HEK293T (cell line): ENCODE measurements at regions not wholly inside any gene's neighbourhood (a gene's known extent, or its start where the extent isn't known, plus 50 kb on each side); places are given as distances from the start of the nearest gene placed in this dataset.

Source experiments
- CTCF ChIA-PET: fragments of 350-600 bp; formaldehyde crosslinking; extraction: SDS; loops from one replicate; lab custom pipeline; 2021; ENCODE audit warnings: antibody characterized with exemption, inconsistent platforms; lab: Yijun Ruan, JAX
- POLR2A ChIA-PET: fragments of 350-600 bp; formaldehyde crosslinking; extraction: SDS; loops from one replicate; lab custom pipeline; 2020; ENCODE audit warnings: antibody characterized with exemption, inconsistent platforms; lab: Yijun Ruan, JAX
- DNase-seq: peaks from one replicate; pipeline ENCODE4 v3.0.0; 2012; ENCODE audit warnings: mixed read lengths; ENCODE audit errors: extremely low spot score
- ARNT ChIP-seq: fragments of 450-650 bp; IDR thresholded peaks from 2 replicates; pipeline ENCODE4 v1.6.1; 2017; ENCODE audit warnings: mild to moderate bottlenecking
- BHLHE40 ChIP-seq: fragments of 450-650 bp; IDR thresholded peaks from 2 replicates; pipeline ENCODE4 v1.6.1; 2016; ENCODE audit warnings: mild to moderate bottlenecking, moderate library complexity, borderline replicate concordance
- CTBP1 ChIP-seq: fragments of 450-650 bp; IDR thresholded peaks from 2 replicates; pipeline ENCODE4 v1.6.1; 2016; ENCODE audit warnings: borderline replicate concordance
- ELF4 ChIP-seq: fragments of 450-650 bp; IDR thresholded peaks from 2 replicates; pipeline ENCODE4 v1.6.1; 2017; ENCODE audit warnings: antibody characterized with exemption
- FOXA1 ChIP-seq: fragments of 450-650 bp; IDR thresholded peaks from 2 replicates; pipeline ENCODE4 v1.6.1; 2016; ENCODE audit warnings: mild to moderate bottlenecking
- FOXK2 ChIP-seq: fragments of 450-650 bp; IDR thresholded peaks from 2 replicates; pipeline ENCODE4 v1.6.1; 2016; ENCODE audit warnings: mild to moderate bottlenecking
- FOXM1 ChIP-seq: fragments of 450-650 bp; IDR thresholded peaks from 2 replicates; pipeline ENCODE4 v1.6.1; 2017; ENCODE audit warnings: mild to moderate bottlenecking, borderline replicate concordance
- HDGF ChIP-seq: fragments of 450-650 bp; IDR thresholded peaks from 2 replicates; pipeline ENCODE4 v1.6.1; 2017; ENCODE audit warnings: antibody characterized with exemption, borderline replicate concordance
- L3MBTL2 ChIP-seq: fragments of 450-650 bp; conservative IDR thresholded peaks from 2 replicates; pipeline ENCODE4 v1.6.1; 2016; ENCODE audit warnings: mild to moderate bottlenecking
- LEF1 ChIP-seq: fragments of 450-650 bp; IDR thresholded peaks from 2 replicates; pipeline ENCODE4 v1.6.1; 2017; ENCODE audit warnings: mild to moderate bottlenecking, borderline replicate concordance
- NFRKB ChIP-seq: fragments of 450-650 bp; IDR thresholded peaks from 2 replicates; pipeline ENCODE4 v1.6.1; 2016; ENCODE audit warnings: mild to moderate bottlenecking, moderate library complexity
- PKNOX1 ChIP-seq: fragments of 450-650 bp; IDR thresholded peaks from 2 replicates; pipeline ENCODE4 v1.6.1; 2016
- SP1 ChIP-seq: fragments of 450-650 bp; IDR thresholded peaks from 2 replicates; pipeline ENCODE4 v1.6.1; 2017
- SUZ12 ChIP-seq: fragments of 450-650 bp; IDR thresholded peaks from 2 replicates; pipeline ENCODE4 v1.6.1; 2016; ENCODE audit warnings: mild to moderate bottlenecking
- TARDBP ChIP-seq: fragments of 450-650 bp; IDR thresholded peaks from 2 replicates; pipeline ENCODE4 v1.6.1; 2016
- ZNF384 ChIP-seq: fragments of 450-650 bp; IDR thresholded peaks from 2 replicates; pipeline ENCODE4 v1.6.1; 2016

GRCh38 chr14:54140551-54140950 lies 183.9 kb upstream of the BMP4 start:
- CTCF ChIA-PET: no interaction called here
- POLR2A ChIA-PET: no interaction called here
- no peak for DNase-seq
- TF ChIP-seq FOXA1 (no peak), ELF4 (no peak), FOXM1 (no peak), SP1 (no peak), FOXK2 (no peak), CTBP1 (no peak)

- POLR2A ChIA-PET: no interaction called here
- no peak for DNase-seq
- TF ChIP-seq CTBP1 (no peak), ARNT (no peak), FOXA1 (no peak), LEF1 (no peak), L3MBTL2 (no peak), FOXK2 (no peak), ELF4 (no peak)
- CTCF ChIA-PET: no interaction called here
Observed at GRCh38 chr14:54146601-54147000, 190.0 kb upstream of the BMP4 start.

GRCh38 chr14:54147282-54147681 lies 190.7 kb upstream of the BMP4 start:
- DNase-seq: no peak
- POLR2A ChIA-PET: no interaction called here
- CTCF ChIA-PET: no interaction called here
- TF ChIP-seq NFRKB (no peak), LEF1 (no peak), SUZ12 (no peak), SP1 (no peak), PKNOX1 (no peak), HDGF (no peak), TARDBP (no peak), FOXA1 (no peak), ZNF384 (no peak), CTBP1 (no peak), ARNT (no peak), ELF4 (no peak), FOXK2 (no peak), L3MBTL2 (no peak), FOXM1 (no peak), BHLHE40 (no peak)

- CTCF ChIA-PET: no interaction called here
- POLR2A ChIA-PET: no interaction called here
- no peak for DNase-seq
- no peak for TF ChIP-seq FOXA1
- no peak for TF ChIP-seq PKNOX1
- TF ChIP-seq SP1: no peak
- TF ChIP-seq ELF4: no peak
- no peak for TF ChIP-seq BHLHE40
- TF ChIP-seq SUZ12: no peak
- TF ChIP-seq ZNF384: no peak
- no peak for TF ChIP-seq FOXK2
- no peak for TF ChIP-seq TARDBP
- TF ChIP-seq LEF1: no peak
- no peak for TF ChIP-seq CTBP1
- no peak for TF ChIP-seq FOXM1
- TF ChIP-seq L3MBTL2: no peak
- TF ChIP-seq HDGF: no peak
- TF ChIP-seq NFRKB: no peak
- TF ChIP-seq ARNT: no peak
Observed at GRCh38 chr14:54147758-54148157, 191.1 kb upstream of the BMP4 start.

- TF ChIP-seq ELF4: no peak
- no peak for TF ChIP-seq NFRKB
- no peak for TF ChIP-seq SP1
- no peak for TF ChIP-seq FOXA1
- TF ChIP-seq TARDBP: no peak
- no peak for TF ChIP-seq L3MBTL2
- TF ChIP-seq FOXK2: no peak
- no peak for TF ChIP-seq CTBP1
- no peak for TF ChIP-seq LEF1
- TF ChIP-seq HDGF: no peak
- no peak for TF ChIP-seq ZNF384
- no peak for TF ChIP-seq ARNT
- no peak for TF ChIP-seq BHLHE40
- TF ChIP-seq PKNOX1: no peak
- TF ChIP-seq SUZ12: no peak
- TF ChIP-seq FOXM1: no peak
- DNase-seq: no peak
- ChIA-PET CTCF (no interaction called here), POLR2A (no interaction called here)
Observed at GRCh38 chr14:54148251-54148650, 191.6 kb upstream of the BMP4 start.

- ChIA-PET POLR2A (no interaction called here), CTCF (no interaction called here)
- DNase-seq: no peak
- TF ChIP-seq TARDBP: no peak
- TF ChIP-seq FOXK2: no peak
- no peak for TF ChIP-seq ELF4
- TF ChIP-seq ARNT: no peak
- no peak for TF ChIP-seq L3MBTL2
- no peak for TF ChIP-seq LEF1
- TF ChIP-seq SUZ12: no peak
- no peak for TF ChIP-seq CTBP1
- TF ChIP-seq PKNOX1: no peak
- no peak for TF ChIP-seq SP1
- TF ChIP-seq ZNF384: no peak
- TF ChIP-seq HDGF: no peak
- no peak for TF ChIP-seq FOXM1
Observed at GRCh38 chr14:54152351-54152750, 195.7 kb upstream of the BMP4 start.
